Right lobe of liver (tissue), 6 donors: ENCODE measurements at regions not wholly inside any gene's neighbourhood (a gene's known extent, or its start where the extent isn't known, plus 50 kb on each side); places are given as distances from the start of the nearest gene placed in this dataset.

Experiments used
- ATAC-seq, 4 donors: fragments of 200-7000 bp; cut with Tn5 transposase; one replicate each; pipeline ENCODE4 v1.9.1; 2020; ENCODE audit warnings: mild to moderate bottlenecking in 4 of 4, moderate library complexity in 4 of 4
- DNase-seq, 3 donors: peaks; one replicate each; pipeline ENCODE4 v3.0.0-alpha.2; 2020
- H3K27ac ChIP-seq, 3 donors: fragments of 200-600 bp; one replicate each; pipeline ENCODE4 v1.8.0; 2022
- H3K27me3 ChIP-seq, 2 donors: fragments of 200-600 bp; one replicate each; pipeline ENCODE4 v1.8.0; 2022
- H3K36me3 ChIP-seq, 4 donors: fragments of 200-600 bp; sonication (generic) in 1 of 4; one replicate each; pipeline versions ENCODE4 v1.5.1 to v1.8.0; 2017 to 2022; ENCODE audit warnings: control low read depth in 1 of 4
- H3K4me1 ChIP-seq, 4 donors: fragments of 200-600 bp; sonication (generic) in 1 of 4; one replicate each; pipeline versions ENCODE4 v1.5.1 to v1.8.0; 2017 to 2022; ENCODE audit warnings: control low read depth in 1 of 4
- H3K4me3 ChIP-seq, 3 donors: fragments of 200-600 bp; one replicate each; pipeline ENCODE4 v1.8.0; 2022
- H3K9me3 ChIP-seq, 4 donors: fragments of 200-600 bp; sonication (generic) in 1 of 4; one replicate each; pipeline versions ENCODE4 v1.5.1 to v1.8.0; 2017 to 2022; ENCODE audit warnings: control low read depth in 1 of 4
- CTCF ChIP-seq, 4 donors: fragments of 200-600 bp in 3 of 4; fragments of 450-650 bp in 1 of 4; IDR thresholded peaks; one replicate each; pipeline versions ENCODE4 v1.5.1 to v1.8.0; 2016 to 2022; ENCODE audit warnings: antibody characterized with exemption in 4 of 4, mild to moderate bottlenecking in 2 of 4
- POLR2A ChIP-seq: fragments of 450-650 bp; IDR thresholded peaks from one replicate; pipeline ENCODE4 v1.6.1; 2017; ENCODE audit warnings: antibody characterized with exemption, mild to moderate bottlenecking
- WGBS: methylation state at CpG from one replicate; pipeline ENCODE4 v1.1.6; 2018; ENCODE audit warnings: low coverage, low lambda C conversion rate; ENCODE audit not compliant: insufficient coverage; ENCODE audit errors: missing lambda C conversion rate; 5-methylcytosine and 5-hydroxymethylcytosine counted together
- intact Hi-C, 2 donors: fragments of 100-400 bp; cut with DNase I; formaldehyde crosslinking; loops; one replicate each; pipeline versions ENCODE4 v1.11.2 to v1.14.1; 2022
- donor health status: DM: no; HTN: yes; CAD: no.
- donor health status: DM: no; HTN: no; CAD: no.
- donor health status: DM: no; HTN: no; CAD: no.
- donor health status: DM: no; HTN: yes; CAD: no.
- donor health status: DM: no; HTN: yes; CAD: no.

- no peaks in the 10 kb centered on the region for H3K4me1 ChIP-seq
- DNase-seq (no peak), ATAC-seq (no peak)
- no peak overlapping the region for H3K27ac ChIP-seq
- TF ChIP-seq CTCF (IDR thresholded peaks at IDR 0.05): no peak
- no peak for TF ChIP-seq POLR2A
- intact Hi-C loops: no loop called here
- no peak overlapping the region for H3K4me3 ChIP-seq
- H3K27me3 ChIP-seq: no peaks in the 10 kb centered on the region
- WGBS: 37% methylated on average over 4 of the region's 4 CpGs
- no peaks in the 10 kb centered on the region for H3K9me3 ChIP-seq
- no peaks in the 10 kb centered on the region for H3K36me3 ChIP-seq
Observed at GRCh38 chr18:24985586-24985985, 366.4 kb downstream of the ZNF521 start.

- ATAC-seq (no peak), DNase-seq (no peak)
- Histone ChIP-seq H3K9me3 (no peaks in the 10 kb centered on the region), H3K4me1 (no peaks in the 10 kb centered on the region), H3K27ac (no peak overlapping the region), H3K27me3 (no peaks in the 10 kb centered on the region), H3K36me3 (no peaks in the 10 kb centered on the region), H3K4me3 (no peak overlapping the region)
- intact Hi-C loops: no loop called here
- 26% methylated on average over 5 of the region's 6 CpGs for WGBS
- no peak for TF ChIP-seq POLR2A
- no peak for TF ChIP-seq CTCF (IDR thresholded peaks at IDR 0.05)
Observed at GRCh38 chr18:24986666-24987302, 365.2 kb downstream of the ZNF521 start.

- Histone ChIP-seq H3K9me3 (no peaks in the 10 kb centered on the region), H3K36me3 (no peaks in the 10 kb centered on the region), H3K27me3 (no peaks in the 10 kb centered on the region), H3K4me3 (no peak overlapping the region), H3K4me1 (no peaks in the 10 kb centered on the region), H3K27ac (no peak overlapping the region)
- WGBS: 38% methylated on average over 8 of the region's 9 CpGs
- intact Hi-C loops: no loop called here
- TF ChIP-seq POLR2A (no peak), CTCF (IDR thresholded peaks at IDR 0.05) (no peak)
- ATAC-seq (no peak), DNase-seq (no peak)
Observed at GRCh38 chr18:24987303-24988252, 364.4 kb downstream of the ZNF521 start.

GRCh38 chr18:24988253-24988840 lies 363.6 kb downstream of the ZNF521 start:
- Histone ChIP-seq H3K4me1 (no peaks in the 10 kb centered on the region), H3K4me3 (no peak overlapping the region), H3K36me3 (no peaks in the 10 kb centered on the region), H3K27me3 (no peaks in the 10 kb centered on the region), H3K27ac (no peak overlapping the region), H3K9me3 (no peaks in the 10 kb centered on the region)
- intact Hi-C loops: no loop called here
- 37% methylated on average over 7 of the region's 7 CpGs for WGBS
- TF ChIP-seq CTCF (IDR thresholded peaks at IDR 0.05) (no peak), POLR2A (no peak)
- DNase-seq (no peak), ATAC-seq (no peak)
